ENCODE measurements at regions not wholly inside any gene's neighbourhood (a gene's known extent, or its start where the extent isn't known, plus 50 kb on each side); places are given as distances from the start of the nearest gene placed in this dataset.

- TF ChIP-seq, protein P1, sequence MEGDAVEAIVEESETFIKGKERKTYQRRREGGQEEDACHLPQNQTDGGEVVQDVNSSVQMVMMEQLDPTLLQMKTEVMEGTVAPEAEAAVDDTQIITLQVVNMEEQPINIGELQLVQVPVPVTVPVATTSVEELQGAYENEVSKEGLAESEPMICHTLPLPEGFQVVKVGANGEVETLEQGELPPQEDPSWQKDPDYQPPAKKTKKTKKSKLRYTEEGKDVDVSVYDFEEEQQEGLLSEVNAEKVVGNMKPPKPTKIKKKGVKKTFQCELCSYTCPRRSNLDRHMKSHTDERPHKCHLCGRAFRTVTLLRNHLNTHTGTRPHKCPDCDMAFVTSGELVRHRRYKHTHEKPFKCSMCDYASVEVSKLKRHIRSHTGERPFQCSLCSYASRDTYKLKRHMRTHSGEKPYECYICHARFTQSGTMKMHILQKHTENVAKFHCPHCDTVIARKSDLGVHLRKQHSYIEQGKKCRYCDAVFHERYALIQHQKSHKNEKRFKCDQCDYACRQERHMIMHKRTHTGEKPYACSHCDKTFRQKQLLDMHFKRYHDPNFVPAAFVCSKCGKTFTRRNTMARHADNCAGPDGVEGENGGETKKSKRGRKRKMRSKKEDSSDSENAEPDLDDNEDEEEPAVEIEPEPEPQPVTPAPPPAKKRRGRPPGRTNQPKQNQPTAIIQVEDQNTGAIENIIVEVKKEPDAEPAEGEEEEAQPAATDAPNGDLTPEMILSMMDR (IDR thresholded peaks at IDR 0.05): no peak
- TF ChIP-seq POLR2A (IDR thresholded peaks at IDR 0.05): no peak
Observed at GRCh38 chr2:10225291-10226037, 77.2 kb upstream of the HPCAL1 start.

All from right lobe of liver (tissue), 4 donors.